Fibroblast of skin of right biceps (primary cell): ENCODE measurements at regions not wholly inside any gene's neighbourhood (a gene's known extent, or its start where the extent isn't known, plus 50 kb on each side); places are given as distances from the start of the nearest gene placed in this dataset.
"Not testable (repeated sequence)": the region's sequence is repeated elsewhere in the genome, so short reads cannot be mapped to it uniquely, and the experiment has no call there.

Source experiments
- DNase-seq: peaks from one replicate; pipeline ENCODE4 v3.0.0-alpha.2; 2013

- DNase-seq = no peak
Observed at GRCh38 chr13:55583953-55584593, 1556.6 kb upstream of the PRR20A start.

DNA sequence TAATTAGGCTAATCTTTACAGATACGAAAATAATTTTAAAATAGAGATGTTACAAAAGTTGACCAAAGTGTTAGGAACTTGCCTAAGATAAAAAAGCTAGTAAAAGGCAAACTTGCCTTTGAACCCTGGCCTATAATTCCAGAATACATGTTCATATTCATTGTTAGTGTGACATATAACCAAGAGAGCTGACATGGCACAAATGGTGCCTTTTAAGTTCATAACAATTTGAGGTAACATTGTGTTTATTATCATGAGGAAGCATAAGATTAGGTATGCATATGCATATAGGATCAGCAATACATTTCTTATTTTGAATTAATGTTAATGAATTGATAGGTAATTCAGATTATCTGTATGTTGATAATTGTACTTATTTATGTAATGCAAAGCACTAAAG is 1537.9 kb upstream of the PRR20A start:
- no peak for DNase-seq

DNA sequence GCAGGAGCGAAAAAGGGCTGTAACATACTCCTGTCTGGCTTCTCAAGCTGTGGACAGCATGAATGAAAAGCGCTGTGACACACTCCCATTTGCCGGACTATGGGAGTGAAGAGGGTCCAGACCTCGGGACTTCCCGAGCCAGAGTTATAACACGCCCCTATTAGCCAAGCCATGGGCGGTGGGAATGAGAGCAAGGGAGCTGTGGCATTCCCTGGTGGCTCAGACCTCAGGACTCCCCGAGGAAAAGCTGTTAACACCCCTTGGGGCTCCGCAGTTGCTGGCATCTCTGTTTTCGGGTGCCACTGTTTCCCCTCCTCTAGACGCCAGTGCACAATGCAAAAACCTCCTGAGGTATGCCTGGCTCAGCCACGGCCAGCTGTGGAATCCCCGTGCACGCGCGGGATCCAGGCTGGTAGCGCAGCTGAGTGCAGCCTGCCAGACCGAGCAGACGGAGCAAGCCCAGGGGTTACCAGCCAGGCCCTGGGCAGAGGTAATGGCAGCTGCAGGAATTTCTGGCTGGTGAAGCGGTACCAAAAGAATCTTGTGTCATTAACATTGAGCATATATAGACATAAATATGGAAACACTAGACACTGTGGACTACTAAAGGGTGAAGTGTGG is 1534.6 kb upstream of the PRR20A start:
- no peak for DNase-seq

- no peak for DNase-seq
Observed at GRCh38 chr13:55613429-55614187, 1527.1 kb upstream of the PRR20A start.

- no peak for DNase-seq
Observed at GRCh38 chr13:55615081-55615480, 1525.6 kb upstream of the PRR20A start.

- DNase-seq = no peak
Observed at GRCh38 chr13:55617241-55617640, 1523.5 kb upstream of the PRR20A start.

DNA sequence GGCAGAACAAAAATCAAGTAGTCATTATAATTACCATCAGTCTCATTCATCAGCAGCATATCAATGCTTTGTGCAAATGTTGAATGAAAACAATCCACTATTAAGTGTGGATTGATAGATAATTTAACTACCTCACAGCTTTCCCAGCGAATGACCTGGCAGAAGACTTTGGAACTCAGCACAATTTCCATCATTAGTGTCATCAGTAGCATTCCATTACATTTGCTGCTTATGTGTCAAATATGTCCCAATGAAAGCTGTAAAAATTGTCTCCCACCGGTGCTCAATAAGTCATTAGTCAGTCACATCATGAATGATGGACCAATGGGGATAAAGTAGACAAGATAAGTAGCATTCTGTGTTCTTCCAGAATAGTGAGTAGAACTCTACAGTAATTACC is 1513.5 kb upstream of the PRR20A start:
- no peak for DNase-seq

DNA sequence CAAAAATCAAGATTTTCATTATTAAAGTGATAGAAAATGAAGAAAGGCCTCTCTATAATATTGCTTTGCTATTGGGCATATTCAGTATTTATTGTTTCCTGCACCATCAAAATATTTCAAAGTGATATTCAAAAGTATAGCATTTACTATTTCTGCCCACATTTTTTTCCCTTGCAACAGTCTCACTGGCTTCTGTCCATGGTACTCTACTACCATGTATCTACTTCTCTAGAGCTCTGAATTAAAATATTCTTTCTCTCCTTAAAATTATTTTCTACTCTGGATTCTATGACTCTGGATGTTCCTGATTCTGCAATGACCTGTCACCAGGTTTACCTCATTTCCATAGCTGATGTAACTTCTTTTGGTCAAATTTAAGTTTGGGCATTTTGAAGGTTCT is 1508.3 kb upstream of the PRR20A start:
- DNase-seq = no peak

- no peak for DNase-seq
Observed at GRCh38 chr13:55649485-55649884, 1491.2 kb upstream of the PRR20A start.

GRCh38 chr13:55652657-55653056 is 1488.1 kb upstream of the PRR20A start:
- no peak for DNase-seq

DNA sequence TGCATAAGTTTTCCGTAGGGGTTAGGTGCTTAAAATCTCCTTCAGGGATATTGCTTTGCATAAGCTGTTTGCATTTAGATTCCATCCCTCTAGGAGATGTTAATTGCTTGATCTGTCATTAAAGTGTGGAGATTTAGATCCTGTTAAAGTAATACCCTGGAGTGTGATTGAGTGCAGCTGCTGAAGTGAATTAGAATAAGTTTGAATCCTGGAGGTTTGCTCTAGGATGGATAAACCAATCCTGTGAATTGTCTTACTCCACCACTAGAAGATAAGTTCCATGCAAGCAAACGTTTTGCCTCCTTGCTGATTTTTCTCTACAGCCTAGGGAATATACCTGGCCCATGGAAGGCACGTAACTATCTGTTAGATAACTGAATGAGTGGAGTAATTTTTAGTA is 1487.2 kb upstream of the PRR20A start:
- no peak for DNase-seq

- DNase-seq = no peak
Observed at GRCh38 chr13:55654243-55654642, 1486.5 kb upstream of the PRR20A start.

- DNase-seq = not testable (repeated sequence)
Observed at GRCh38 chr13:55660264-55660663, 1480.5 kb upstream of the PRR20A start.

- DNase-seq = no peak
Observed at GRCh38 chr13:55660851-55661250, 1479.9 kb upstream of the PRR20A start.

GRCh38 chr13:55661505-55661904 is 1479.2 kb upstream of the PRR20A start:
- DNase-seq = no peak

DNA sequence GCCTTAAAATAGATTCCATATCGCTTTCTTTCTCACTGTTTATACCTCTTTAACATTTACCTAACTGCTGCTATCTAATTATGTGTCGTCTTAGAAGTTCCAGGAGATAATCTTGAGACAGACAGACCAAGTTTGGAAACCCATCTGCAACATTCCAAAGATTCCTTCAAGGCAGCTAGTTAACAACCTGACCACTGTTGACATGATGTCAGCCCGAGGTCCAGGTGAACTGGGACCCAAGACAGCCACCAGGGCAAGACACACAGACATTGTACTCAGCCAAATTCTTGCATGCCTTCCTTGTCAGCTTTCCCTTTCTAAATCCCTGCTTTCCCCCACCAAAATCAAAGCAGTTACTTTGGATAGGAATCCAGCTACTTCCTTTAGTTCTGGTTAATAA is 1476.5 kb upstream of the PRR20A start:
- no peak for DNase-seq

GRCh38 chr13:55669051-55669450 is 1471.7 kb upstream of the PRR20A start:
- DNase-seq = peak; percentile 0

- DNase-seq = no peak
Observed at GRCh38 chr13:55673910-55674309, 1466.8 kb upstream of the PRR20A start.

GRCh38 chr13:55682776-55683175 is 1457.9 kb upstream of the PRR20A start:
- no peak for DNase-seq

- DNase-seq = no peak
Observed at GRCh38 chr13:55705526-55705925, 1435.2 kb upstream of the PRR20A start.

GRCh38 chr13:55705971-55706370 is 1434.7 kb upstream of the PRR20A start:
- peak; percentile 0 for DNase-seq

DNA sequence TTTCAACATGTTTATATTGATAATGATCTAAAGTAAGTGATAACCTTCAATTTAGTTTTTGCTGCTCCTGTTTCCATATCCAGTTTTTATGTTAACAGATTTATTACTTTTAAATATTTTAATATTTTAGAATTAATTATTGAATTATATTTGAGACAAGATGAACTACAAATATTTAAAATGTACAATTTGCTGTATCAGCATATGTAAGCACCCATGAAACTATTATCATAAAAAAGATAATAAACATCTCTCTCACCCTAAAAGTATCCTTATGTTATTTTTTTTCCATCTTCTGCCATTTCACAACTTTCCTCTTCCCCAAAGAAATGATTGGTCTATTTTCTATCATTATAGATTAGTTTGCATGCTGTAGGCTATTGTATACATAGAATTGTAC is 1426.6 kb upstream of the PRR20A start:
- DNase-seq = no peak

- DNase-seq = no peak
Observed at GRCh38 chr13:55727683-55728082, 1413.0 kb upstream of the PRR20A start.

- no peak for DNase-seq
Observed at GRCh38 chr13:55728247-55728646, 1412.5 kb upstream of the PRR20A start.
